ENCODE measurements at regions not wholly inside any gene's neighbourhood (a gene's known extent, or its start where the extent isn't known, plus 50 kb on each side); places are given as distances from the start of the nearest gene placed in this dataset.

DNA sequence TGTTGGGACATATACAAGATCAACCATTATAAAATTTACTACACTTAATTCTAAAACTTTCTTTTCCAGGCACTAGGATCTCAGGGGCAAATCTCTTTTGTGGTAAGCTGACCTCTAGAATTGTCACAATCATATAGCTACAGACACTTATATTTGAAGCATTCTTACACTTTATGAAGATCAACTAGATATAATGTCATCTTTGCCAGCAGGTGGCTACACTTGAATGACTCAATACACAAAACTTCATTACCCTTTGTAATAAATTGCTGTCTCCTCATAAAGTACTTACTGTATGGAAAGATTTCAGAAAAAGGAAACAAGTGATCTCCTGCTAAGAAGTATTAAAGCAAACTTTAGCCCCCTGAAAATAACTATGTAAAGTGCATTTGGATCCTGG lies 77.8 kb downstream of the RDH14 start:
- TF ChIP-seq, protein P1, sequence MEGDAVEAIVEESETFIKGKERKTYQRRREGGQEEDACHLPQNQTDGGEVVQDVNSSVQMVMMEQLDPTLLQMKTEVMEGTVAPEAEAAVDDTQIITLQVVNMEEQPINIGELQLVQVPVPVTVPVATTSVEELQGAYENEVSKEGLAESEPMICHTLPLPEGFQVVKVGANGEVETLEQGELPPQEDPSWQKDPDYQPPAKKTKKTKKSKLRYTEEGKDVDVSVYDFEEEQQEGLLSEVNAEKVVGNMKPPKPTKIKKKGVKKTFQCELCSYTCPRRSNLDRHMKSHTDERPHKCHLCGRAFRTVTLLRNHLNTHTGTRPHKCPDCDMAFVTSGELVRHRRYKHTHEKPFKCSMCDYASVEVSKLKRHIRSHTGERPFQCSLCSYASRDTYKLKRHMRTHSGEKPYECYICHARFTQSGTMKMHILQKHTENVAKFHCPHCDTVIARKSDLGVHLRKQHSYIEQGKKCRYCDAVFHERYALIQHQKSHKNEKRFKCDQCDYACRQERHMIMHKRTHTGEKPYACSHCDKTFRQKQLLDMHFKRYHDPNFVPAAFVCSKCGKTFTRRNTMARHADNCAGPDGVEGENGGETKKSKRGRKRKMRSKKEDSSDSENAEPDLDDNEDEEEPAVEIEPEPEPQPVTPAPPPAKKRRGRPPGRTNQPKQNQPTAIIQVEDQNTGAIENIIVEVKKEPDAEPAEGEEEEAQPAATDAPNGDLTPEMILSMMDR (IDR thresholded peaks at IDR 0.05; ENCODE audit: extremely low read depth in 1 of 2, insufficient read depth in 1 of 2, low read depth in 1 of 2, low read length in 2 of 2) = no peak
- TF ChIP-seq POLR2A (IDR thresholded peaks at IDR 0.05; ENCODE audit: low read depth, low read length) = no peak

Data from endothelial cell of umbilical vein (primary cell).